WTC11 (cell line): ENCODE measurements at regions not wholly inside any gene's neighbourhood (a gene's known extent, or its start where the extent isn't known, plus 50 kb on each side); places are given as distances from the start of the nearest gene placed in this dataset.

Experiments
- ATAC-seq: fragments of 200-7000 bp; cut with Tn5 transposase; 2 replicates; pipeline ENCODE4 v1.10.0; 2021; ENCODE audit warnings: mild to moderate bottlenecking, moderate library complexity
- CTCF ChIA-PET: fragments of 300-600 bp; sonication (Branson Sonifier 250); formaldehyde crosslinking; loops from one replicate; lab custom pipeline; 2021; ENCODE audit warnings: antibody characterized with exemption; lab: Charles Lee
- POLR2A ChIA-PET: fragments of 350-600 bp; sonication (Branson Sonifier 250); formaldehyde crosslinking; loops from one replicate; lab custom pipeline; 2021; ENCODE audit warnings: antibody characterized with exemption; lab: Charles Lee
- DNase-seq: peaks from one replicate; pipeline ENCODE4 v3.0.0; 2021; ENCODE audit warnings: low spot score
- H3K27ac Mint-ChIP-seq: 2 replicates; pipeline ENCODE4 v1.8.0; 2021; ENCODE audit warnings: mixed read lengths
- H3K27me3 Mint-ChIP-seq: 2 replicates; pipeline ENCODE4 v1.8.0; 2021; ENCODE audit warnings: low read depth, mild to moderate bottlenecking, moderate library complexity, mixed read lengths
- H3K36me3 Mint-ChIP-seq: 2 replicates; pipeline ENCODE4 v1.8.0; 2021; ENCODE audit warnings: mixed read lengths
- H3K4me1 Mint-ChIP-seq: 2 replicates; pipeline ENCODE4 v1.8.0; 2022; ENCODE audit warnings: mixed read lengths
- H3K4me3 Mint-ChIP-seq: 2 replicates; pipeline ENCODE4 v1.8.0; 2021; ENCODE audit warnings: mild to moderate bottlenecking, moderate library complexity, mixed read lengths
- H3K9me3 Mint-ChIP-seq: 2 replicates; pipeline ENCODE4 v1.8.0; 2021; ENCODE audit warnings: mixed read lengths
- ATF1 ChIP-seq: sonication (generic); formaldehyde crosslinking; IDR thresholded peaks from 2 replicates; pipeline ENCODE4 v1.8.1; 2023; ENCODE audit warnings: mild to moderate bottlenecking, moderate library complexity, missing genetic modification reagents
- CREB1 ChIP-seq: sonication (generic); formaldehyde crosslinking; IDR thresholded peaks from 2 replicates; pipeline ENCODE4 v1.8.0; 2023; ENCODE audit warnings: mild to moderate bottlenecking, missing genetic modification reagents
- CTCF ChIP-seq: fragments of 200-600 bp; IDR thresholded peaks from 2 replicates; pipeline ENCODE4 v1.8.0; 2022; ENCODE audit warnings: antibody characterized with exemption
- E2F4 ChIP-seq: sonication (generic); formaldehyde crosslinking; IDR thresholded peaks from 2 replicates; pipeline ENCODE4 v1.8.1; 2022; ENCODE audit warnings: low read depth, mild to moderate bottlenecking, moderate library complexity, missing genetic modification reagents, borderline replicate concordance
- EMX1 ChIP-seq: fragments of 250-450 bp; sonication (Bioruptor Pico); IDR thresholded peaks from 2 replicates; pipeline ENCODE4 v1.8.0; 2021; ENCODE audit warnings: mild to moderate bottlenecking
- FOXJ3 ChIP-seq: sonication (generic); formaldehyde crosslinking; IDR thresholded peaks from 2 replicates; pipeline ENCODE4 v1.9.0; 2021; ENCODE audit warnings: missing genetic modification reagents, mild to moderate bottlenecking, borderline replicate concordance
- JAZF1 ChIP-seq: fragments of 250-450 bp; sonication (Bioruptor Pico); IDR thresholded peaks from 2 replicates; pipeline ENCODE4 v1.9.0; 2021; ENCODE audit warnings: moderate library complexity, mild to moderate bottlenecking, inconsistent platforms
- NR1H2 ChIP-seq: sonication (generic); formaldehyde crosslinking; IDR thresholded peaks from 2 replicates; pipeline ENCODE4 v1.9.0; 2021; ENCODE audit warnings: mild to moderate bottlenecking, moderate library complexity, missing genetic modification reagents
- PREB ChIP-seq: sonication (generic); formaldehyde crosslinking; IDR thresholded peaks from 2 replicates; pipeline ENCODE4 v1.8.1; 2022; ENCODE audit warnings: mild to moderate bottlenecking, missing genetic modification reagents, moderate library complexity, borderline replicate concordance
- RORB ChIP-seq: fragments of 250-450 bp; sonication (Bioruptor Pico); IDR thresholded peaks from 2 replicates; pipeline ENCODE4 v1.9.0; 2021; ENCODE audit warnings: mild to moderate bottlenecking
- SOX15 ChIP-seq: fragments of 250-450 bp; sonication (Bioruptor Pico); IDR thresholded peaks from 2 replicates; pipeline ENCODE4 v1.9.0; 2021; ENCODE audit warnings: mild to moderate bottlenecking
- SP1 ChIP-seq: sonication (generic); formaldehyde crosslinking; conservative IDR thresholded peaks from 2 replicates; pipeline ENCODE4 v1.8.1; 2022; ENCODE audit warnings: missing genetic modification reagents
- TEAD4 ChIP-seq: sonication (generic); formaldehyde crosslinking; IDR thresholded peaks from 2 replicates; pipeline ENCODE4 v1.8.0; 2022; ENCODE audit warnings: mild to moderate bottlenecking, missing genetic modification reagents
- ZNF121 ChIP-seq: sonication (generic); formaldehyde crosslinking; IDR thresholded peaks from 2 replicates; pipeline ENCODE4 v1.8.0; 2023; ENCODE audit warnings: missing genetic modification reagents
- ZNF219 ChIP-seq: sonication (generic); formaldehyde crosslinking; IDR thresholded peaks from 2 replicates; pipeline ENCODE4 v1.8.0; 2023; ENCODE audit warnings: missing genetic modification reagents, mild to moderate bottlenecking, borderline replicate concordance
- ZNF532 ChIP-seq: fragments of 250-450 bp; sonication (Bioruptor Pico); IDR thresholded peaks from 2 replicates; pipeline ENCODE4 v1.9.0; 2021; ENCODE audit warnings: mild to moderate bottlenecking, borderline replicate concordance

GRCh38 chr2:146258071-146258470, 1586.8 kb upstream of the ACVR2A start:
- H3K27ac Mint-ChIP-seq, result no peak overlapping the region
- H3K4me1 Mint-ChIP-seq, result no peaks in the 10 kb centered on the region
- peaks cover 4% of the 10 kb centered on the region; the same call in 1 of the 2 replicates for H3K9me3 Mint-ChIP-seq
- TF ChIP-seq NR1H2 (CRISPR knock-in tag), result no peak
- no peak for TF ChIP-seq JAZF1
- no peak for TF ChIP-seq SP1 (CRISPR knock-in tag)
- no peak for TF ChIP-seq ZNF121 (CRISPR knock-in tag)
- no peak for TF ChIP-seq E2F4 (CRISPR knock-in tag)
- no peak for TF ChIP-seq FOXJ3 (CRISPR knock-in tag)
- ChIA-PET CTCF (no interaction called here), POLR2A (no interaction called here)
- no peak for DNase-seq
- no peak overlapping the region for H3K4me3 Mint-ChIP-seq
- ATAC-seq, result no peak
- peaks cover 4% of the 10 kb centered on the region; the same call in 1 of the 2 replicates for H3K36me3 Mint-ChIP-seq
- no peaks in the 10 kb centered on the region for H3K27me3 Mint-ChIP-seq

GRCh38 chr2:146252119-146252518, 1592.7 kb upstream of the ACVR2A start:
- CTCF ChIA-PET, result no interaction called here
- H3K27ac Mint-ChIP-seq, result no peak overlapping the region
- DNase-seq (no peak), ATAC-seq (no peak)
- POLR2A ChIA-PET, result no interaction called here
- peaks cover 2% of the 10 kb centered on the region for H3K4me1 Mint-ChIP-seq
- H3K9me3 Mint-ChIP-seq, result no peaks in the 10 kb centered on the region
- no peak overlapping the region for H3K4me3 Mint-ChIP-seq
- TF ChIP-seq SOX15 (CRISPR knock-in tag) (no peak), ZNF219 (no peak), RORB (CRISPR knock-in tag) (no peak), TEAD4 (CRISPR knock-in tag) (no peak), EMX1 (no peak), CREB1 (CRISPR knock-in tag) (no peak), CTCF (no peak), ZNF532 (no peak), ATF1 (no peak), E2F4 (CRISPR knock-in tag) (no peak), SP1 (CRISPR knock-in tag) (no peak), PREB (no peak)
- H3K36me3 Mint-ChIP-seq, result no peaks in the 10 kb centered on the region
- H3K27me3 Mint-ChIP-seq, result no peaks in the 10 kb centered on the region
